Neural cell (in vitro differentiated cells): ENCODE measurements at regions not wholly inside any gene's neighbourhood (a gene's known extent, or its start where the extent isn't known, plus 50 kb on each side); places are given as distances from the start of the nearest gene placed in this dataset.

Source experiments
- H2AFZ ChIP-seq: fragments of 200-600, 300-800 bp; sonication (generic), shearing (Covaris generic); 2 replicates; pipeline ENCODE4 v1.6.0; 2014; ENCODE audit warnings: low read depth, mild to moderate bottlenecking, antibody characterized with exemption, low read length, moderate library complexity
- H3F3A ChIP-seq: fragments of 200-600 bp; shearing (Covaris generic); 2 replicates; pipeline ENCODE4 v1.6.1; 2016; ENCODE audit warnings: mild to moderate bottlenecking, moderate library complexity, mixed read lengths, antibody characterized with exemption, low read length; ENCODE audit not compliant: insufficient read depth, poor library complexity, severe bottlenecking
- H3K27ac ChIP-seq: fragments of 200-600, 300-800 bp; sonication (generic), shearing (Covaris generic); 2 replicates; pipeline ENCODE4 v1.5.1; 2014; ENCODE audit warnings: mild to moderate bottlenecking, low read length, moderate library complexity
- H3K27me3 ChIP-seq: fragments of 300-800, 200-600 bp; sonication (generic), shearing (Covaris generic); 2 replicates; pipeline ENCODE4 v1.6.0; 2014; ENCODE audit warnings: mild to moderate bottlenecking, low read depth, low read length, moderate library complexity; ENCODE audit not compliant: insufficient read depth
- H3K36me3 ChIP-seq: fragments of 300-800, 200-600 bp; sonication (generic), shearing (Covaris generic); 2 replicates; pipeline ENCODE4 v1.5.1; 2014; ENCODE audit warnings: mild to moderate bottlenecking, antibody characterized with exemption, low read length, moderate library complexity; ENCODE audit not compliant: insufficient read depth
- H3K4me2 ChIP-seq: fragments of 300-800, 200-600 bp; sonication (generic), shearing (Covaris generic); 2 replicates; pipeline ENCODE4 v1.6.0; 2014; ENCODE audit warnings: mild to moderate bottlenecking, low read length
- H3K4me3 ChIP-seq: fragments of 300-800, 200-600 bp; sonication (generic), shearing (Covaris generic); 2 replicates; pipeline ENCODE4 v1.5.1; 2014; ENCODE audit warnings: mild to moderate bottlenecking, low read length, moderate library complexity
- H3K79me2 ChIP-seq: fragments of 200-600 bp; shearing (Covaris generic); replicated peaks from 2 replicates; pipeline ENCODE4 v1.6.0; 2014; ENCODE audit warnings: mild to moderate bottlenecking, low read length, moderate library complexity; ENCODE audit not compliant: insufficient read depth
- H3K9ac ChIP-seq: fragments of 300-800, 200-600 bp; sonication (generic), shearing (Covaris generic); 2 replicates; pipeline ENCODE4 v1.6.1; 2016; ENCODE audit warnings: mild to moderate bottlenecking, low read length, mixed read lengths
- H3K9me2 ChIP-seq: fragments of 200-600 bp; shearing (Covaris generic); 2 replicates; pipeline ENCODE4 v1.6.1; 2016; ENCODE audit warnings: mild to moderate bottlenecking, low read length, mixed read lengths; ENCODE audit not compliant: insufficient read depth
- H3K9me3 ChIP-seq: fragments of 200-600, 300-800 bp; sonication (generic), shearing (Covaris generic); 2 replicates; pipeline ENCODE4 v1.6.1; 2016; ENCODE audit warnings: mild to moderate bottlenecking, mixed run types, low read length, moderate library complexity, mixed read lengths
- H4K20me1 ChIP-seq: fragments of 200-600 bp; shearing (Covaris generic); 2 replicates; pipeline ENCODE4 v1.6.1; 2016; ENCODE audit warnings: mild to moderate bottlenecking, mixed run types; ENCODE audit not compliant: insufficient read depth
- CTCF ChIP-seq: fragments of 450-650 bp; IDR thresholded peaks from 2 replicates; pipeline ENCODE4 v1.5.1; 2014; ENCODE audit warnings: antibody characterized with exemption, mild to moderate bottlenecking, moderate library complexity; ENCODE audit not compliant: poor library complexity, severe bottlenecking
- EP300 ChIP-seq: fragments of 450-650 bp; conservative IDR thresholded peaks from 2 replicates; pipeline ENCODE4 v1.6.1; 2014; ENCODE audit warnings: antibody characterized with exemption, mild to moderate bottlenecking, moderate library complexity; ENCODE audit not compliant: poor library complexity, severe bottlenecking
- EZH2 ChIP-seq: fragments of 200-600, 300-800 bp; shearing (Covaris generic), sonication (generic); IDR thresholded peaks from 2 replicates; pipeline ENCODE4 v1.6.1; 2014; ENCODE audit warnings: antibody characterized with exemption, low read length, borderline replicate concordance, mild to moderate bottlenecking; ENCODE audit not compliant: insufficient read depth, poor library complexity, severe bottlenecking
- MXI1 ChIP-seq: fragments of 450-650 bp; conservative IDR thresholded peaks from 2 replicates; pipeline ENCODE4 v1.6.1; 2014; ENCODE audit warnings: antibody characterized with exemption, mild to moderate bottlenecking; ENCODE audit not compliant: poor library complexity, severe bottlenecking
- POLR2AphosphoS5 ChIP-seq: IDR thresholded peaks from 2 replicates; pipeline ENCODE4 v1.6.1; 2012
- RAD21 ChIP-seq: fragments of 450-650 bp; conservative IDR thresholded peaks from 2 replicates; pipeline ENCODE4 v1.6.1; 2014; ENCODE audit warnings: antibody characterized with exemption, mild to moderate bottlenecking, moderate library complexity
- REST ChIP-seq: IDR thresholded peaks from 2 replicates; pipeline ENCODE4 v1.6.1; 2012; ENCODE audit warnings: borderline replicate concordance
- SMC3 ChIP-seq: fragments of 450-650 bp; conservative IDR thresholded peaks from 2 replicates; pipeline ENCODE4 v1.6.1; 2014; ENCODE audit warnings: antibody characterized with exemption, mild to moderate bottlenecking, moderate library complexity; ENCODE audit not compliant: poor library complexity
- TAF1 ChIP-seq: IDR thresholded peaks from 2 replicates; pipeline ENCODE4 v1.6.1; 2012; ENCODE audit warnings: low read depth

- no peaks in the 10 kb centered on the region for H3K79me2 ChIP-seq
- no peak overlapping the region for H2AFZ ChIP-seq
- TF ChIP-seq EZH2 = no peak
- no peak for TF ChIP-seq EP300
- TF ChIP-seq TAF1 = no peak
- no peak for TF ChIP-seq CTCF
- no peak for TF ChIP-seq RAD21
- no peak for TF ChIP-seq MXI1
- TF ChIP-seq REST = no peak
- TF ChIP-seq POLR2AphosphoS5 = no peak
- TF ChIP-seq SMC3 = no peak
- H3K9me2 ChIP-seq = no peaks in the 10 kb centered on the region
- H3K4me2 ChIP-seq = no peak overlapping the region
- no peaks in the 10 kb centered on the region for H3K36me3 ChIP-seq
- H3K27ac ChIP-seq = no peak overlapping the region
- no peaks in the 10 kb centered on the region for H3F3A ChIP-seq
- H3K4me3 ChIP-seq = no peak overlapping the region
- H3K27me3 ChIP-seq = no peaks in the 10 kb centered on the region
- no peaks in the 10 kb centered on the region for H4K20me1 ChIP-seq
- no peak overlapping the region for H3K9ac ChIP-seq
- no peaks in the 10 kb centered on the region for H3K9me3 ChIP-seq
These were observed 154.9 kb upstream of the PPP1R3A start for GRCh38 chr7:114073701-114074100.

GRCh38 chr7:114070246-114070645, 151.4 kb upstream of the PPP1R3A start:
- Histone ChIP-seq H3K4me2 (no peak overlapping the region), H3K79me2 (no peaks in the 10 kb centered on the region), H3K9me3 (no peaks in the 10 kb centered on the region), H2AFZ (no peak overlapping the region), H3K27me3 (no peaks in the 10 kb centered on the region), H3K9me2 (no peaks in the 10 kb centered on the region), H3K36me3 (no peaks in the 10 kb centered on the region), H3K9ac (no peak overlapping the region), H3K4me3 (no peak overlapping the region), H3K27ac (no peak overlapping the region), H4K20me1 (no peaks in the 10 kb centered on the region), H3F3A (no peaks in the 10 kb centered on the region)
- no peak for TF ChIP-seq POLR2AphosphoS5
- TF ChIP-seq REST = no peak
- TF ChIP-seq CTCF = no peak
- no peak for TF ChIP-seq MXI1
- TF ChIP-seq TAF1 = no peak
- no peak for TF ChIP-seq EP300
- no peak for TF ChIP-seq SMC3
- no peak for TF ChIP-seq EZH2
- no peak for TF ChIP-seq RAD21
